ENCODE measurements at regions not wholly inside any gene's neighbourhood (a gene's known extent, or its start where the extent isn't known, plus 50 kb on each side); places are given as distances from the start of the nearest gene placed in this dataset.
A peak's percentile ranks its signal among the peaks of the same experiment; 100 is the strongest.

GRCh38 chr2:17056236-17056635, 390.6 kb upstream of the CYRIA start:
- H3K27ac Mint-ChIP-seq, result no peak overlapping the region
- Histone ChIP-seq H3K9ac (ENCODE audit: extremely low read depth, low read length, poor library complexity, severe bottlenecking) (no peak overlapping the region), H3K27ac (ENCODE audit: low read depth, low read length) (no peak overlapping the region), H3K9me3 (ENCODE audit: control insufficient read depth, low read length) (no peaks in the 10 kb centered on the region), H3K4me1 (ENCODE audit: control insufficient read depth, insufficient read depth, low read length) (peaks cover 23% of the 10 kb centered on the region), H3K4me3 (ENCODE audit: low read length) (no peak overlapping the region), H3K36me3 (ENCODE audit: control insufficient read depth, insufficient read depth, low read length) (no peaks in the 10 kb centered on the region), H3K27me3 (ENCODE audit: control insufficient read depth, insufficient read depth, low read length, poor library complexity, severe bottlenecking) (peaks cover 51% of the 10 kb centered on the region)
- no peak for TF ChIP-seq CTCF (conservative IDR thresholded peaks at IDR 0.05)
- peaks cover 56% of the 10 kb centered on the region for H3K27me3 Mint-ChIP-seq (ENCODE audit: insufficient read depth)
- no peaks in the 10 kb centered on the region for H3K36me3 Mint-ChIP-seq (ENCODE audit: low read depth)
- no peaks in the 10 kb centered on the region for H3K9me3 Mint-ChIP-seq
- peaks cover 58% of the 10 kb centered on the region for H3K4me1 Mint-ChIP-seq
- no peak overlapping the region for H3K4me3 Mint-ChIP-seq
- 69 to 82% methylated on average over 3 to 4 of the region's 4 CpGs for WGBS, 2 experiments (ENCODE audit: insufficient coverage in 1 of 2, insufficient read length in 1 of 2)
- no peak for DNase-seq

GRCh38 chr2:17052001-17052400, 386.4 kb upstream of the CYRIA start:
- H3K4me3 Mint-ChIP-seq, result no peak overlapping the region
- no peak for DNase-seq
- WGBS, 2 experiments (ENCODE audit: insufficient coverage in 1 of 2, insufficient read length in 1 of 2), result 69 to 91% methylated on average over 3 to 5 of the region's 5 CpGs
- H3K9ac ChIP-seq (ENCODE audit: extremely low read depth, low read length, poor library complexity, severe bottlenecking), result no peak overlapping the region
- H3K9me3 ChIP-seq (ENCODE audit: control insufficient read depth, low read length), result no peaks in the 10 kb centered on the region
- H3K27ac Mint-ChIP-seq, result no peak overlapping the region
- H3K27me3 Mint-ChIP-seq (ENCODE audit: insufficient read depth), result peaks cover 45% of the 10 kb centered on the region
- peaks cover 34% of the 10 kb centered on the region for H3K4me1 Mint-ChIP-seq
- TF ChIP-seq CTCF (conservative IDR thresholded peaks at IDR 0.05), result no peak
- H3K4me3 ChIP-seq (ENCODE audit: low read length), result no peak overlapping the region
- H3K27ac ChIP-seq (ENCODE audit: low read depth, low read length), result peak overlapping the region; percentile 46
- no peaks in the 10 kb centered on the region for H3K36me3 Mint-ChIP-seq (ENCODE audit: low read depth)
- H3K27me3 ChIP-seq (ENCODE audit: control insufficient read depth, insufficient read depth, low read length, poor library complexity, severe bottlenecking), result peaks cover 47% of the 10 kb centered on the region
- no peaks in the 10 kb centered on the region for H3K9me3 Mint-ChIP-seq
- no peaks in the 10 kb centered on the region for H3K36me3 ChIP-seq (ENCODE audit: control insufficient read depth, insufficient read depth, low read length)
- H3K4me1 ChIP-seq (ENCODE audit: control insufficient read depth, insufficient read depth, low read length), result peaks cover 17% of the 10 kb centered on the region

GRCh38 chr2:17051538-17051937, 385.9 kb upstream of the CYRIA start:
- Histone ChIP-seq H3K9ac (ENCODE audit: extremely low read depth, low read length, poor library complexity, severe bottlenecking) (no peak overlapping the region), H3K27me3 (ENCODE audit: control insufficient read depth, insufficient read depth, low read length, poor library complexity, severe bottlenecking) (peaks cover 42% of the 10 kb centered on the region), H3K4me1 (ENCODE audit: control insufficient read depth, insufficient read depth, low read length) (peaks cover 13% of the 10 kb centered on the region), H3K4me3 (ENCODE audit: low read length) (no peak overlapping the region), H3K9me3 (ENCODE audit: control insufficient read depth, low read length) (no peaks in the 10 kb centered on the region), H3K27ac (ENCODE audit: low read depth, low read length) (peak overlapping the region; percentile 46), H3K36me3 (ENCODE audit: control insufficient read depth, insufficient read depth, low read length) (no peaks in the 10 kb centered on the region)
- no peak for TF ChIP-seq CTCF (conservative IDR thresholded peaks at IDR 0.05)
- no peak for DNase-seq
- Mint-ChIP-seq H3K27ac (no peak overlapping the region), H3K27me3 (ENCODE audit: insufficient read depth) (peaks cover 44% of the 10 kb centered on the region), H3K4me3 (no peak overlapping the region), H3K9me3 (no peaks in the 10 kb centered on the region), H3K4me1 (peaks cover 30% of the 10 kb centered on the region), H3K36me3 (ENCODE audit: low read depth) (no peaks in the 10 kb centered on the region)

Data from endodermal cell (in vitro differentiated cells).